Panc1 (cell line): ENCODE measurements at regions not wholly inside any gene's neighbourhood (a gene's known extent, or its start where the extent isn't known, plus 50 kb on each side); places are given as distances from the start of the nearest gene placed in this dataset.

ENCODE experiments used
- POLR2AphosphoS5 ChIP-seq: IDR thresholded peaks from 2 replicates; pipeline ENCODE4 v1.6.1; 2012; ENCODE audit warnings: mild to moderate bottlenecking, low read depth, low read length, moderate library complexity
- SIN3A ChIP-seq: IDR thresholded peaks from 2 replicates; pipeline ENCODE4 v1.6.1; 2012; ENCODE audit warnings: low read depth, mild to moderate bottlenecking, low read length, moderate library complexity, borderline replicate concordance; ENCODE audit not compliant: insufficient read depth
- TF ChIP-seq, protein P1 (sequence below): fragments of 450-650 bp; IDR thresholded peaks from 2 replicates; pipeline ENCODE4 v1.5.1; 2017; ENCODE audit warnings: mild to moderate bottlenecking
- TF ChIP-seq, protein P2 (sequence below), 2 experiments: IDR thresholded peaks; 2 replicates each; pipeline ENCODE4 v1.6.1; 2011 to 2012; ENCODE audit warnings: low read depth in 2 of 2, control low read depth in 1 of 2, low read length in 1 of 2, mild to moderate bottlenecking in 1 of 2, moderate library complexity in 1 of 2; ENCODE audit not compliant: insufficient read depth in 1 of 2

DNA sequence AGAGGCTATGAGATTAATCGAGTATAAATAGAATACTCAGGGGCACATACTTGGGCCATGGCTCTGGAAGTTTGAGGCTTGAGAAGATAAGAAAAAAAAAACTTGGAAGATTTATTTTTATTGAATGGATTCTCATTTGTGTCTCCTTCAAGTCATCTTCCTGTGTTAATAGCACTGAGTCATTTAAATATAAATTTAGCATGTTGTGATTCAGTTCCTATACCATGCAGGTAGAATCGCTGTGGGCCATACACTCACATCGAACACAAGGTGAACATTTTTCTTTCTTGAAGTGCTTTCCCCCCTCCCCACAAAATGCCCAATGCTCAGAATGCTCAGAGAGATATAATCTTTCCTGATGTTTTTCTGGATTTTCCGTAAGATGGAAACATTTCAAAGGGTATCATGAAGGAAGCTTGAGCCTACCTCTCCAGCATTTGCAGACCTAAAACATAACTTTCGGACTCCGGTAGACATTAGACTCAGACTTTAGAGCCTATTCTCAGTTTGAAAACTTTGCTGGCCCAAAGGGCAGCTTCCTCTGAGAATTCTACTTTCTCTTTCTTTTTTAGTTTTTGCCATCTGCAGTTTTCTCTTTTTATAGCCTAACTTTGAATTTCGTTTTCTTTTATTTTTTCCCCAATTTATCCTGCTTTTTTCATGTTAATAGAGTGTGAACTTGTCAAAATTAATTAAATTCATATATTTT lies 737.6 kb upstream of the NUDT12 start:
- TF ChIP-seq, protein P1, sequence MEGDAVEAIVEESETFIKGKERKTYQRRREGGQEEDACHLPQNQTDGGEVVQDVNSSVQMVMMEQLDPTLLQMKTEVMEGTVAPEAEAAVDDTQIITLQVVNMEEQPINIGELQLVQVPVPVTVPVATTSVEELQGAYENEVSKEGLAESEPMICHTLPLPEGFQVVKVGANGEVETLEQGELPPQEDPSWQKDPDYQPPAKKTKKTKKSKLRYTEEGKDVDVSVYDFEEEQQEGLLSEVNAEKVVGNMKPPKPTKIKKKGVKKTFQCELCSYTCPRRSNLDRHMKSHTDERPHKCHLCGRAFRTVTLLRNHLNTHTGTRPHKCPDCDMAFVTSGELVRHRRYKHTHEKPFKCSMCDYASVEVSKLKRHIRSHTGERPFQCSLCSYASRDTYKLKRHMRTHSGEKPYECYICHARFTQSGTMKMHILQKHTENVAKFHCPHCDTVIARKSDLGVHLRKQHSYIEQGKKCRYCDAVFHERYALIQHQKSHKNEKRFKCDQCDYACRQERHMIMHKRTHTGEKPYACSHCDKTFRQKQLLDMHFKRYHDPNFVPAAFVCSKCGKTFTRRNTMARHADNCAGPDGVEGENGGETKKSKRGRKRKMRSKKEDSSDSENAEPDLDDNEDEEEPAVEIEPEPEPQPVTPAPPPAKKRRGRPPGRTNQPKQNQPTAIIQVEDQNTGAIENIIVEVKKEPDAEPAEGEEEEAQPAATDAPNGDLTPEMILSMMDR, result no peak
- TF ChIP-seq, protein P2, sequence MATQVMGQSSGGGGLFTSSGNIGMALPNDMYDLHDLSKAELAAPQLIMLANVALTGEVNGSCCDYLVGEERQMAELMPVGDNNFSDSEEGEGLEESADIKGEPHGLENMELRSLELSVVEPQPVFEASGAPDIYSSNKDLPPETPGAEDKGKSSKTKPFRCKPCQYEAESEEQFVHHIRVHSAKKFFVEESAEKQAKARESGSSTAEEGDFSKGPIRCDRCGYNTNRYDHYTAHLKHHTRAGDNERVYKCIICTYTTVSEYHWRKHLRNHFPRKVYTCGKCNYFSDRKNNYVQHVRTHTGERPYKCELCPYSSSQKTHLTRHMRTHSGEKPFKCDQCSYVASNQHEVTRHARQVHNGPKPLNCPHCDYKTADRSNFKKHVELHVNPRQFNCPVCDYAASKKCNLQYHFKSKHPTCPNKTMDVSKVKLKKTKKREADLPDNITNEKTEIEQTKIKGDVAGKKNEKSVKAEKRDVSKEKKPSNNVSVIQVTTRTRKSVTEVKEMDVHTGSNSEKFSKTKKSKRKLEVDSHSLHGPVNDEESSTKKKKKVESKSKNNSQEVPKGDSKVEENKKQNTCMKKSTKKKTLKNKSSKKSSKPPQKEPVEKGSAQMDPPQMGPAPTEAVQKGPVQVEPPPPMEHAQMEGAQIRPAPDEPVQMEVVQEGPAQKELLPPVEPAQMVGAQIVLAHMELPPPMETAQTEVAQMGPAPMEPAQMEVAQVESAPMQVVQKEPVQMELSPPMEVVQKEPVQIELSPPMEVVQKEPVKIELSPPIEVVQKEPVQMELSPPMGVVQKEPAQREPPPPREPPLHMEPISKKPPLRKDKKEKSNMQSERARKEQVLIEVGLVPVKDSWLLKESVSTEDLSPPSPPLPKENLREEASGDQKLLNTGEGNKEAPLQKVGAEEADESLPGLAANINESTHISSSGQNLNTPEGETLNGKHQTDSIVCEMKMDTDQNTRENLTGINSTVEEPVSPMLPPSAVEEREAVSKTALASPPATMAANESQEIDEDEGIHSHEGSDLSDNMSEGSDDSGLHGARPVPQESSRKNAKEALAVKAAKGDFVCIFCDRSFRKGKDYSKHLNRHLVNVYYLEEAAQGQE (IDR thresholded peaks at IDR 0.05; ENCODE audit: insufficient read depth in 1 of 2, low read depth in 2 of 2, low read length in 1 of 2), result no peak
- TF ChIP-seq SIN3A (no peak), POLR2AphosphoS5 (no peak)
